H1 (cell line): ENCODE measurements at regions not wholly inside any gene's neighbourhood (a gene's known extent, or its start where the extent isn't known, plus 50 kb on each side); places are given as distances from the start of the nearest gene placed in this dataset.

Source experiments
- CTCF ChIA-PET: fragments of 300-600 bp; sonication (Branson Sonifier 250); formaldehyde crosslinking; loops from one replicate; lab custom pipeline; 2021; ENCODE audit not compliant: partially characterized antibody; lab: Charles Lee
- POLR2A ChIA-PET: fragments of 300-600 bp; sonication (Branson Sonifier 250); formaldehyde crosslinking; loops from one replicate; lab custom pipeline; 2021; ENCODE audit warnings: inconsistent platforms; ENCODE audit not compliant: partially characterized antibody; lab: Charles Lee
- DNase-seq, 2 experiments: peaks; one replicate each; pipeline versions ENCODE4 v3.0.0 to v3.0.0-alpha.2; 2010 to 2022; ENCODE audit warnings: low spot score in 2 of 2, low read depth in 1 of 2, mixed read lengths in 1 of 2
- FAIRE-seq: peaks from 2 replicates; lab custom pipeline; 2011; peaks lifted over from hg19 to GRCh38; lab: Jason Lieb, UNC
- H2AFZ ChIP-seq: 2 replicates; pipeline ENCODE4 v1.8.1; 2012; ENCODE audit warnings: low read length, inconsistent platforms
- H2AK5ac ChIP-seq: 2 replicates; pipeline ENCODE4 v1.6.1; 2013; ENCODE audit warnings: low read depth, low read length
- H2BK120ac ChIP-seq: replicated peaks from 2 replicates; pipeline ENCODE3; 2013; ENCODE audit warnings: low read depth, low read length, inconsistent platforms
- H2BK12ac ChIP-seq: 2 replicates; pipeline ENCODE4 v1.6.1; 2013; ENCODE audit warnings: low read depth, low read length
- H2BK15ac ChIP-seq: 2 replicates; pipeline ENCODE4 v1.6.1; 2013; ENCODE audit warnings: low read length
- H2BK20ac ChIP-seq: 2 replicates; pipeline ENCODE4 v1.6.1; 2013; ENCODE audit warnings: low read length
- H2BK5ac ChIP-seq: 2 replicates; pipeline ENCODE4 v1.6.1; 2013; ENCODE audit warnings: low read depth, low read length
- H3K14ac ChIP-seq: 2 replicates; pipeline ENCODE4 v1.6.1; 2013; ENCODE audit warnings: inconsistent platforms; ENCODE audit not compliant: insufficient read length
- H3K18ac ChIP-seq: 2 replicates; pipeline ENCODE4 v1.6.1; 2013; ENCODE audit warnings: low read length; ENCODE audit errors: extremely low read depth
- H3K23ac ChIP-seq: 2 replicates; pipeline ENCODE4 v1.6.1; 2013; ENCODE audit warnings: inconsistent platforms; ENCODE audit not compliant: insufficient read length
- H3K23me2 ChIP-seq: 2 replicates; pipeline ENCODE4 v1.6.1; 2013; ENCODE audit warnings: low read depth, low read length
- H3K27ac ChIP-seq: 2 replicates; pipeline ENCODE4 v1.6.1; 2011; ENCODE audit warnings: low read depth, low read length, inconsistent platforms
- H3K27me3 ChIP-seq, 4 experiments: replicated peaks in 1 of 4; 1 replicate in 1 of 4; 2 replicates in 3 of 4; pipeline versions ENCODE4 v1.6.1 to v1.8.1; 2011 to 2013; ENCODE audit warnings: low read length in 3 of 4, mild to moderate bottlenecking in 3 of 4, inconsistent platforms in 2 of 4, mixed read lengths in 2 of 4, moderate library complexity in 1 of 4; ENCODE audit not compliant: control insufficient read depth in 3 of 4, insufficient read depth in 3 of 4; ENCODE audit errors: extremely low read depth in 1 of 4
- H3K36me3 ChIP-seq, 4 experiments: 2 replicates each; pipeline versions ENCODE4 v1.6.1 to v1.8.1; 2011 to 2013; ENCODE audit warnings: mild to moderate bottlenecking in 4 of 4, low read length in 3 of 4, moderate library complexity in 2 of 4, control low read depth in 1 of 4, inconsistent platforms in 1 of 4; ENCODE audit not compliant: insufficient read depth in 4 of 4, control insufficient read depth in 2 of 4
- H3K4ac ChIP-seq: replicated peaks from 2 replicates; pipeline ENCODE3; 2013; ENCODE audit warnings: low read length, low read depth, mixed read lengths, inconsistent platforms; ENCODE audit not compliant: insufficient read length
- H3K4me1 ChIP-seq, 4 experiments: replicated peaks in 1 of 4; 1 replicate in 1 of 4; 2 replicates in 3 of 4; pipeline versions ENCODE4 v1.6.1 to v1.8.1; 2011 to 2013; ENCODE audit warnings: low read length in 3 of 4, inconsistent platforms in 2 of 4, mixed read lengths in 1 of 4; ENCODE audit not compliant: insufficient read depth in 4 of 4, control insufficient read depth in 3 of 4
- H3K4me2 ChIP-seq, 2 experiments: 2 replicates each; pipeline versions ENCODE4 v1.6.1 to v1.8.1; 2011 to 2013; ENCODE audit warnings: low read depth in 2 of 2, low read length in 2 of 2, control low read depth in 1 of 2, inconsistent platforms in 1 of 2, mild to moderate bottlenecking in 1 of 2; ENCODE audit not compliant: insufficient read depth in 1 of 2
- H3K4me3 ChIP-seq, 4 experiments: fragments of 200-600, 300-600 bp in 1 of 4; sonication (generic), shearing (Covaris generic), sonication (Bioruptor Twin) in 1 of 4; 2 replicates each; pipeline versions ENCODE4 v1.5.1 to v1.8.1; 2011 to 2016; ENCODE audit warnings: low read length in 4 of 4, low read depth in 3 of 4, control low read depth in 2 of 4, inconsistent platforms in 2 of 4, mild to moderate bottlenecking in 2 of 4, mixed read lengths in 1 of 4, moderate library complexity in 1 of 4; ENCODE audit not compliant: insufficient read depth in 2 of 4; ENCODE audit errors: extremely low read depth in 1 of 4
- H3K56ac ChIP-seq: replicated peaks from 2 replicates; pipeline ENCODE3; 2013; ENCODE audit warnings: low read depth, mild to moderate bottlenecking, mixed read lengths, low read length, inconsistent platforms; ENCODE audit not compliant: insufficient read length
- H3K79me1 ChIP-seq: 2 replicates; pipeline ENCODE4 v1.6.1; 2013; ENCODE audit warnings: low read depth, low read length, control low read depth
- H3K79me2 ChIP-seq, 2 experiments: 2 replicates each; pipeline versions ENCODE4 v1.6.1 to v1.8.1; 2012 to 2013; ENCODE audit warnings: low read length in 2 of 2, mild to moderate bottlenecking in 2 of 2, inconsistent platforms in 1 of 2; ENCODE audit not compliant: insufficient read depth in 2 of 2, control insufficient read depth in 1 of 2
- H3K9ac ChIP-seq, 4 experiments: replicated peaks in 1 of 4; 1 replicate in 1 of 4; 2 replicates in 3 of 4; pipeline versions ENCODE4 v1.6.1 to v1.8.1; 2011 to 2013; ENCODE audit warnings: low read depth in 3 of 4, low read length in 3 of 4, control low read depth in 2 of 4, mild to moderate bottlenecking in 2 of 4, moderate library complexity in 2 of 4, inconsistent platforms in 1 of 4; ENCODE audit errors: extremely low read depth in 1 of 4
- H3K9me3 ChIP-seq, 2 experiments: 2 replicates each; pipeline versions ENCODE4 v1.6.1 to v1.8.1; 2012 to 2013; ENCODE audit warnings: mild to moderate bottlenecking in 2 of 2, moderate library complexity in 2 of 2, control low read depth in 1 of 2, inconsistent platforms in 1 of 2, low read depth in 1 of 2, low read length in 1 of 2, mixed read lengths in 1 of 2; ENCODE audit not compliant: insufficient read depth in 2 of 2
- H4K20me1 ChIP-seq, 2 experiments: replicated peaks in 1 of 2; 2 replicates each; pipeline versions ENCODE3 to v1.8.1; 2011 to 2013; ENCODE audit warnings: inconsistent platforms in 2 of 2, low read length in 2 of 2, mild to moderate bottlenecking in 1 of 2; ENCODE audit not compliant: insufficient read depth in 2 of 2, control insufficient read depth in 1 of 2
- H4K5ac ChIP-seq: 2 replicates; pipeline ENCODE4 v1.6.1; 2013; ENCODE audit warnings: low read length, low read depth, mixed read lengths, inconsistent platforms; ENCODE audit not compliant: insufficient read length
- H4K8ac ChIP-seq: 2 replicates; pipeline ENCODE4 v1.8.0; 2013; ENCODE audit warnings: mild to moderate bottlenecking, moderate library complexity, low read length, inconsistent platforms; ENCODE audit not compliant: insufficient read depth; ENCODE audit errors: extremely low read depth
- H4K91ac ChIP-seq: replicated peaks from 2 replicates; pipeline ENCODE3; 2013; ENCODE audit warnings: low read length, mixed read lengths, inconsistent platforms; ENCODE audit not compliant: insufficient read length
- CHD1 ChIP-seq: IDR thresholded peaks from 2 replicates; pipeline ENCODE4 v1.6.1; 2012; ENCODE audit warnings: low read depth, low read length, improper control_type of control experiment
- CHD2 ChIP-seq: IDR thresholded peaks from 2 replicates; pipeline ENCODE4 v1.6.1; 2012; ENCODE audit warnings: low read length, improper control_type of control experiment
- GTF2F1 ChIP-seq: IDR thresholded peaks from 2 replicates; pipeline ENCODE4 v1.6.1; 2012; ENCODE audit warnings: low read depth, low read length, improper control_type of control experiment, borderline replicate concordance
- HDAC2 ChIP-seq, 2 experiments: fragments of 300-600 bp in 1 of 2; sonication (generic) in 1 of 2; IDR thresholded peaks; 2 replicates each; pipeline ENCODE4 v1.6.1; 2011 to 2012; ENCODE audit warnings: low read depth in 2 of 2, low read length in 2 of 2, mild to moderate bottlenecking in 2 of 2, moderate library complexity in 2 of 2, borderline replicate concordance in 1 of 2, inconsistent platforms in 1 of 2
- JUN ChIP-seq: IDR thresholded peaks from 2 replicates; pipeline ENCODE4 v1.6.1; 2011; ENCODE audit warnings: low read depth, mild to moderate bottlenecking, improper control_type of control experiment, low read length
- KDM4A ChIP-seq: IDR thresholded peaks from one replicate; pipeline ENCODE4 v1.7.1; 2012; ENCODE audit warnings: low read depth, mild to moderate bottlenecking, moderate library complexity, low read length, inconsistent platforms; ENCODE audit not compliant: severe bottlenecking
- RAD21 ChIP-seq, 2 experiments: IDR thresholded peaks in 1 of 2; conservative IDR thresholded peaks in 1 of 2; 2 replicates each; pipeline ENCODE4 v1.6.1; 2011; ENCODE audit warnings: low read depth in 2 of 2, low read length in 2 of 2, improper control_type of control experiment in 1 of 2, inconsistent platforms in 1 of 2, mild to moderate bottlenecking in 1 of 2, moderate library complexity in 1 of 2
- SIRT6 ChIP-seq: IDR thresholded peaks from one replicate; pipeline ENCODE4 v1.7.1; 2012; ENCODE audit warnings: low read length, inconsistent platforms
- TCF12 ChIP-seq: IDR thresholded peaks from 2 replicates; pipeline ENCODE4 v1.6.1; 2011; ENCODE audit warnings: low read depth, mild to moderate bottlenecking, low read length
- WGBS, 2 experiments: shearing (Covaris generic) in 1 of 2; methylation state at CpG; one replicate each; pipeline versions ENCODE4 v1.1.6 to v1.1.7; 2013 to 2015; ENCODE audit warnings: low lambda C conversion rate in 2 of 2, mixed read lengths in 2 of 2, inconsistent platforms in 1 of 2, low coverage in 1 of 2, missing lambda C conversion rate in 1 of 2; ENCODE audit not compliant: insufficient replicate concordance in 2 of 2, insufficient coverage in 1 of 2, insufficient read length in 1 of 2; ENCODE audit errors: extremely low coverage in 1 of 2, missing lambda C conversion rate in 1 of 2; 5-methylcytosine and 5-hydroxymethylcytosine counted together
- TF ChIP-seq, protein P1 (sequence below): IDR thresholded peaks from 2 replicates; pipeline ENCODE4 v1.6.1; 2012; ENCODE audit warnings: inconsistent platforms
- TF ChIP-seq, protein P2 (sequence below): IDR thresholded peaks from 2 replicates; pipeline ENCODE4 v1.6.1; 2012; ENCODE audit warnings: inconsistent platforms

DNA sequence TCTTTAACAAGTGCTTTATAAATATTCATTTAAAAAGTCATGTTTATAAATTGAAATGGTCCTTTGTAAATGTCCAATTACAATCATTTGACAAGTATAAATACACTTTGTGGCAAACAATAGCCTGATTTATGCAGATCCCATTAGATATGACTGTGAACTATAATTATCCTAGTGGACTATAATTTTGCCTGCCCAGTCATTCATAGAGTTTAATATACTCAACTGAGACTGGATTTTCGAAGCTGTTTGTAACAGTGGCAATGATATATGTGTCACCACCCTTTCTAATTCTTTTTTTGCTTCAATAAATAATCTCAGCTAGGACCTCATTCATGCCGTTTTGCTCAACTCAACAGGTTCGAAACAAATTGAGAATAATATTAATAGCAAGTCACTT is 732.0 kb downstream of the PCDH18 start:
- Histone ChIP-seq H3K4me3 (no peak overlapping the region), H4K8ac (no peak overlapping the region), H3K14ac (no peak overlapping the region), H3K56ac (no peak overlapping the region), H3K4me1 (peaks cover 4 to 19% (median 15%) of the 10 kb centered on the region in 4 experiments; a peak in 6 of 7 replicates), H4K20me1 (no peaks in the 10 kb centered on the region), H3K79me1 (no peaks in the 10 kb centered on the region), H3K4ac (no peak overlapping the region), H4K5ac (no peak overlapping the region), H4K91ac (peak overlapping the region; percentile 16), H3K23ac (no peak overlapping the region), H2AK5ac (no peak overlapping the region), H3K23me2 (no peaks in the 10 kb centered on the region), H3K9ac (no peak overlapping the region), H2BK120ac (no peak overlapping the region), H3K18ac (no peak overlapping the region), H3K27me3 (no peaks in the 10 kb centered on the region), H2BK15ac (no peak overlapping the region), H2BK20ac (no peak overlapping the region), H3K9me3 (peaks cover 0 to 3% of the 10 kb centered on the region in 2 experiments; a peak in 1 of 4 replicates), H3K79me2 (no peaks in the 10 kb centered on the region), H3K27ac (no peak overlapping the region), H3K4me2 (no peak overlapping the region), H2BK5ac (no peak overlapping the region), H2BK12ac (no peak overlapping the region), H3K36me3 (no peaks in the 10 kb centered on the region; a peak in 1 of 8 replicates), H2AFZ (no peak overlapping the region)
- 85% methylated on average over 3 of the region's 3 CpGs; no CpG with 5 or more reads in 1 of the 2 experiments for WGBS, 2 experiments
- POLR2A ChIA-PET, result no interaction called here
- FAIRE-seq (no peak), DNase-seq (no peak)
- CTCF ChIA-PET, result no interaction called here
- no peak for TF ChIP-seq HDAC2 (IDR thresholded peaks at IDR 0.05; ENCODE audit: borderline replicate concordance in 1 of 2, low read depth in 2 of 2, low read length in 2 of 2)
- TF ChIP-seq TCF12, result no peak
- no peak for TF ChIP-seq GTF2F1
- no peak for TF ChIP-seq SIRT6
- TF ChIP-seq, protein P1, sequence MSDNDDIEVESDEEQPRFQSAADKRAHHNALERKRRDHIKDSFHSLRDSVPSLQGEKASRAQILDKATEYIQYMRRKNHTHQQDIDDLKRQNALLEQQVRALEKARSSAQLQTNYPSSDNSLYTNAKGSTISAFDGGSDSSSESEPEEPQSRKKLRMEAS, result no peak
- TF ChIP-seq CHD1, result no peak
- TF ChIP-seq, protein P2, sequence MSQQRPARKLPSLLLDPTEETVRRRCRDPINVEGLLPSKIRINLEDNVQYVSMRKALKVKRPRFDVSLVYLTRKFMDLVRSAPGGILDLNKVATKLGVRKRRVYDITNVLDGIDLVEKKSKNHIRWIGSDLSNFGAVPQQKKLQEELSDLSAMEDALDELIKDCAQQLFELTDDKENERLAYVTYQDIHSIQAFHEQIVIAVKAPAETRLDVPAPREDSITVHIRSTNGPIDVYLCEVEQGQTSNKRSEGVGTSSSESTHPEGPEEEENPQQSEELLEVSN, result no peak
- TF ChIP-seq RAD21 (IDR thresholded peaks at IDR 0.05 in 1 of 2, conservative IDR thresholded peaks at IDR 0.05 in 1 of 2; ENCODE audit: low read depth in 2 of 2, low read length in 2 of 2), result no peak
- no peak for TF ChIP-seq KDM4A
- TF ChIP-seq JUN, result no peak
- no peak for TF ChIP-seq CHD2
